ENCODE measurements at regions not wholly inside any gene's neighbourhood (a gene's known extent, or its start where the extent isn't known, plus 50 kb on each side); places are given as distances from the start of the nearest gene placed in this dataset.

DNA sequence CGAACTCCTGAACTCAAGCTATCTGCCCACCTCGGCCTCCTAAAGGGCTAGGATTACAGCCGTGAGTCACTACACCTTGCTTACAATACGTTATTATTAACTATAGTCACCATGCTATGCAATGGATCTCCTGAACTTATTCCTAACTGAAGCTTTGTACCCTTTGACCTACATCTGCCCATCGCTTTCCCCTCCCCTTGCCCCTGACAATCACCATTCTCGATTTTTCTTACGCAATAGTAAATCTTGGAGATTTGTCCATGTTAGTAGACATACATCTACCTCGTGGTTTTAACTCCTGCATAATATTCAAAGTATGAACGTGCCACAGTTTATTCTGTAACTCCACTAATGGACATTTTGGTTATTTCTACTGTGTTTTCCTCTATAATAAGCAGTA is 120.6 kb downstream of the NPIPB5 start:
- TF ChIP-seq, protein P1, sequence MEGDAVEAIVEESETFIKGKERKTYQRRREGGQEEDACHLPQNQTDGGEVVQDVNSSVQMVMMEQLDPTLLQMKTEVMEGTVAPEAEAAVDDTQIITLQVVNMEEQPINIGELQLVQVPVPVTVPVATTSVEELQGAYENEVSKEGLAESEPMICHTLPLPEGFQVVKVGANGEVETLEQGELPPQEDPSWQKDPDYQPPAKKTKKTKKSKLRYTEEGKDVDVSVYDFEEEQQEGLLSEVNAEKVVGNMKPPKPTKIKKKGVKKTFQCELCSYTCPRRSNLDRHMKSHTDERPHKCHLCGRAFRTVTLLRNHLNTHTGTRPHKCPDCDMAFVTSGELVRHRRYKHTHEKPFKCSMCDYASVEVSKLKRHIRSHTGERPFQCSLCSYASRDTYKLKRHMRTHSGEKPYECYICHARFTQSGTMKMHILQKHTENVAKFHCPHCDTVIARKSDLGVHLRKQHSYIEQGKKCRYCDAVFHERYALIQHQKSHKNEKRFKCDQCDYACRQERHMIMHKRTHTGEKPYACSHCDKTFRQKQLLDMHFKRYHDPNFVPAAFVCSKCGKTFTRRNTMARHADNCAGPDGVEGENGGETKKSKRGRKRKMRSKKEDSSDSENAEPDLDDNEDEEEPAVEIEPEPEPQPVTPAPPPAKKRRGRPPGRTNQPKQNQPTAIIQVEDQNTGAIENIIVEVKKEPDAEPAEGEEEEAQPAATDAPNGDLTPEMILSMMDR (IDR thresholded peaks at IDR 0.05): no peak
- intact Hi-C loops (cut with DNase I; ENCODE audit: low total_unique reads): no loop called here
- Histone ChIP-seq H3K4me1 (no peaks in the 10 kb centered on the region), H3K4me3 (no peak overlapping the region), H3K36me3 (no peaks in the 10 kb centered on the region), H3K27ac (no peak overlapping the region), H3K27me3 (peaks cover 21% of the 10 kb centered on the region), H3K9me3 (no peaks in the 10 kb centered on the region)
- DNase-seq: no peak
- in situ Hi-C loops (cut with MboI; ENCODE audit: low pct_ligation_motif_present in 1 of 4, low pct_unique_long_range_greater_than_20kb in 1 of 4, low sequenced_read_pairs in 3 of 4): loop anchor here in 1 of 4 donors (25.0 kb wide), 2 partner anchors 219 to 294 kb away; no protein-coding TSS in a partner anchor
- 83 to 84% methylated on average over 9 of the region's 9 CpGs for WGBS, 2 donors (ENCODE audit: low coverage in 1 of 2)

DNA sequence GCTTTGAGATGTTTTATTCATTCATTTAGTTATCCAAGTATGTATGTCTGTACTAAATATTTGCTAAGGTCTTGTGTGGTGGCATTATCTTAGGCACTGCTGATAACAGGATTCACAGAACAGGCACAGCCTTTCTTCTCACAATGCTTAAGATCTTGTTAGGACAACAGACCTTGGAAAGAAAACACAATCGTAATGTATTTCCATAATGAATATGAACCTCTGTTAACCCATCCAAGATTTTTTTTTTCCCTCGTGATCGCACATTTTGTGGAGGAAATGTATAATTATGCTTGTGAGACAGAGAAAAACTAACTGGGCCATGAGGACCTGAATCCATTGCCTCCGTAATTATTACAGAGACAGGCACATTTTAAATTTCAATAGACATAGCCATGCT is 121.9 kb downstream of the NPIPB5 start:
- DNase-seq: no peak
- in situ Hi-C loops (cut with MboI; ENCODE audit: low pct_ligation_motif_present in 1 of 4, low pct_unique_long_range_greater_than_20kb in 1 of 4, low sequenced_read_pairs in 3 of 4): loop anchor here in 1 of 4 donors (25.0 kb wide), 2 partner anchors 220 to 295 kb away; no protein-coding TSS in a partner anchor
- Histone ChIP-seq H3K27me3 (peaks cover 16% of the 10 kb centered on the region), H3K4me1 (no peaks in the 10 kb centered on the region), H3K4me3 (no peak overlapping the region), H3K9me3 (peaks cover 0 to 4% of the 10 kb centered on the region in 2 donors), H3K27ac (no peak overlapping the region), H3K36me3 (no peaks in the 10 kb centered on the region)
- TF ChIP-seq POLR2AphosphoS5 (IDR thresholded peaks at IDR 0.05) (no peak), EP300 (IDR thresholded peaks at IDR 0.05; ENCODE audit: low read depth) (no peak), POLR2A (IDR thresholded peaks at IDR 0.05) (no peak)
- TF ChIP-seq, protein P1 (IDR thresholded peaks at IDR 0.05): no peak
- intact Hi-C loops (cut with DNase I; ENCODE audit: low total_unique reads): no loop called here
- 83 to 91% methylated on average over 4 of the region's 4 CpGs for WGBS, 2 donors (ENCODE audit: low coverage in 1 of 2)

DNA sequence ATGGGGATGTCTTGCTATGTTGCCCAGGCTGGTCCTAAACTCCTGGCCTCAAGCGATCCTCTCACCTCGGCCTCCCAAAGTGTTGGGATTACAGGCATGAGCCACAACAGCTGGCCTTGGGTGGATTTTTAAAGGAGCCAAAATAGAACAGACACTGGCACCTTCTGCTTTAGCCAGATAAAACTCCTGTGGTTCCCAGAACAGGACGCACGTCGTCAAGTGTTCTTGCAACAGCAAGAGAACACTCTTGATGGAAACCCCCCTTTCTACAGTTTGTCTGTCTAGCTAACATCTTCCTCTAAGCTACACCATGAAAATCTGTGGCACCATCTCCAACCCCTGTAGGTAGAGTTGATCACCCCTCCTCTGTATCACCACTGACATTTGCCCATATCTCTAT is 122.6 kb downstream of the NPIPB5 start:
- H3K27me3 ChIP-seq: peaks cover 16% of the 10 kb centered on the region
- TF ChIP-seq POLR2AphosphoS5 (IDR thresholded peaks at IDR 0.05): no peak
- no peak for TF ChIP-seq EP300 (IDR thresholded peaks at IDR 0.05; ENCODE audit: low read depth)
- no peak overlapping the region for H3K4me3 ChIP-seq
- intact Hi-C loops (cut with DNase I; ENCODE audit: low total_unique reads): no loop called here
- in situ Hi-C loops (cut with MboI; ENCODE audit: low pct_ligation_motif_present in 1 of 4, low pct_unique_long_range_greater_than_20kb in 1 of 4, low sequenced_read_pairs in 3 of 4): loop anchor here in 1 of 4 donors (25.0 kb wide), 2 partner anchors 221 to 296 kb away; no protein-coding TSS in a partner anchor
- H3K4me1 ChIP-seq: no peaks in the 10 kb centered on the region
- 92 to 100% methylated on average over 3 to 5 of the region's 5 CpGs for WGBS, 2 donors (ENCODE audit: low coverage in 1 of 2)
- peaks cover 0 to 4% of the 10 kb centered on the region in 2 donors for H3K9me3 ChIP-seq
- no peak overlapping the region for H3K27ac ChIP-seq
- DNase-seq: no peak
- H3K36me3 ChIP-seq: no peaks in the 10 kb centered on the region

DNA sequence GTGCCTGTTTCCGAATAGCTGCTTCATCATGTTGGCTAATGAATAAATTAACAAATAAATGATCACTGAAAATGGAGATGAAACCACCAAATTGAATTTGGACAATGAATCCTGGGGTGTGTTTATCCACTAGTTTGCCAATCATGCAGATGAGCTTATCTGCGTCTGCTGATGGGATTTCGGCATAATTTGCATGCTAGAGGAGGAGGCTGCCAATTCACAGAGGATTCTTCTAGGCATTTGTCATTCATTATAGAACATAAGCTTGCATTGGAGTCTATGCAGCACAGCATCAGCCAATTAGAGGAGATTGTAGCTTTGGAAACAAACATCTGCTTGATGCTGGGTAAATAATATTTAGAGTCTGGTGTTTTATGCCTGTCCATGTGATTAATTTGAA is 123.1 kb downstream of the NPIPB5 start:
- Histone ChIP-seq H3K27me3 (peaks cover 16% of the 10 kb centered on the region), H3K27ac (no peak overlapping the region), H3K36me3 (no peaks in the 10 kb centered on the region), H3K4me3 (no peak overlapping the region), H3K4me1 (no peaks in the 10 kb centered on the region), H3K9me3 (peaks cover 0 to 4% of the 10 kb centered on the region in 2 donors)
- TF ChIP-seq POLR2A (IDR thresholded peaks at IDR 0.05): no peak
- TF ChIP-seq POLR2AphosphoS5 (IDR thresholded peaks at IDR 0.05): no peak
- TF ChIP-seq EP300 (IDR thresholded peaks at IDR 0.05; ENCODE audit: low read depth): no peak
- TF ChIP-seq, protein P1 (IDR thresholded peaks at IDR 0.05): no peak
- WGBS, 2 donors (ENCODE audit: low coverage in 1 of 2): 54 to 58% methylated on average over 3 of the region's 3 CpGs
- in situ Hi-C loops (cut with MboI; ENCODE audit: low pct_ligation_motif_present in 1 of 4, low pct_unique_long_range_greater_than_20kb in 1 of 4, low sequenced_read_pairs in 3 of 4) (loop anchor here in 1 of 4 donors (25.0 kb wide), 2 partner anchors 221 to 296 kb away; no protein-coding TSS in a partner anchor), intact Hi-C loops (cut with DNase I; ENCODE audit: low total_unique reads) (no loop called here)
- DNase-seq: no peak

DNA sequence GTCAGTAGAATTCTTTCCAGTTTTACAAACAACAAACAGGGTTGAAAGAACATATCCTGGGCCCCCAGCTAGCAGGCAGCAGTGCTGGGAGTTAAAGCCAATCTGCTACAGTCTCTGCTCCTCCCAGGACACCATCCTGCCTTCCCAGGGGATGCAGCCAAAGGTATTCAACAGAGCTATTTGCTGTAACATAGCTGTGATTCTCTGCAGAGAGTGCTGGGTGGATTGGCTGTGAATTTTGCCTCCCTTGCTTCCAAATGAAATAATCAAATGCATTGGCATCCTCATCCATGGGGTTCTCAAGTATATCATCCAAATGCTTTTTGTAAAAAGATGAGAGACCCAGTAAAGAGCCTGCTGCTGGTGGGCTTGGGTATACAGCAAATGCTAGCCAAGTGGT is 124.3 kb downstream of the NPIPB5 start:
- in situ Hi-C loops (cut with MboI; ENCODE audit: low pct_ligation_motif_present in 1 of 4, low pct_unique_long_range_greater_than_20kb in 1 of 4, low sequenced_read_pairs in 3 of 4): loop anchor here in 1 of 4 donors (25.0 kb wide), 2 partner anchors 223 to 298 kb away; no protein-coding TSS in a partner anchor
- Histone ChIP-seq H3K27ac (no peak overlapping the region), H3K9me3 (peaks cover 0 to 4% of the 10 kb centered on the region in 2 donors), H3K4me1 (no peaks in the 10 kb centered on the region), H3K27me3 (peaks cover 16% of the 10 kb centered on the region), H3K36me3 (no peaks in the 10 kb centered on the region), H3K4me3 (no peak overlapping the region)
- DNase-seq: no peak
- intact Hi-C loops (cut with DNase I; ENCODE audit: low total_unique reads): no loop called here
- no peak for TF ChIP-seq EP300 (IDR thresholded peaks at IDR 0.05; ENCODE audit: low read depth)
- no peak for TF ChIP-seq POLR2AphosphoS5 (IDR thresholded peaks at IDR 0.05)
- TF ChIP-seq, protein P1 (IDR thresholded peaks at IDR 0.05): no peak
- no peak for TF ChIP-seq POLR2A (IDR thresholded peaks at IDR 0.05)
